A549 (cell line): ENCODE measurements at regions not wholly inside any gene's neighbourhood (a gene's known extent, or its start where the extent isn't known, plus 50 kb on each side); places are given as distances from the start of the nearest gene placed in this dataset.

ENCODE experiments used
- ATAC-seq, 2 experiments: fragments of 200-7000 bp in 1 of 2; fragments of >200 bp in 1 of 2; cut with Nextera tagmentation in 1 of 2; cut with Tn5 transposase in 1 of 2; 3 replicates each; pipeline versions ENCODE4 v1.8.0 to v1.9.1; 2018 to 2020; ENCODE audit warnings: mild to moderate bottlenecking in 1 of 2, moderate library complexity in 1 of 2
- CTCF ChIA-PET: fragments of 300-600 bp; sonication (Branson Sonifier 250); formaldehyde crosslinking; extraction: SDS; loops from one replicate; lab custom pipeline; 2021; ENCODE audit warnings: antibody characterized with exemption, inconsistent platforms; lab: Yijun Ruan, JAX
- POLR2A ChIA-PET: fragments of 350-600 bp; formaldehyde crosslinking; extraction: SDS; loops from one replicate; lab custom pipeline; 2021; ENCODE audit warnings: antibody characterized with exemption, inconsistent platforms; lab: Yijun Ruan, JAX
- DNase-seq, 2 experiments: peaks; one replicate each; pipeline versions ENCODE4 v3.0.0 to v3.0.0-alpha.2; 2011 to 2016; ENCODE audit warnings: low read depth in 1 of 2, low spot score in 1 of 2
- FAIRE-seq: peaks from 2 replicates; lab custom pipeline; 2011; peaks lifted over from hg19 to GRCh38; lab: Jason Lieb, UNC
- H3K27ac ChIP-seq, 2 experiments: fragments of >200 bp; sonication (Bioruptor Twin); formaldehyde crosslinking; 3 replicates each; pipeline ENCODE4 v1.5.1; 2016 to 2017
- H3K4me1 ChIP-seq: fragments of >200 bp; sonication (Bioruptor Twin); formaldehyde crosslinking; 3 replicates; pipeline ENCODE4 v1.6.1; 2016
- H3K4me2 ChIP-seq: fragments of >200 bp; sonication (Bioruptor Twin); formaldehyde crosslinking; 3 replicates; pipeline ENCODE4 v1.6.1; 2016
- H3K4me3 ChIP-seq: fragments of >200 bp; sonication (Bioruptor Twin); formaldehyde crosslinking; 3 replicates; pipeline ENCODE4 v1.5.1; 2016
- H3K9me3 ChIP-seq: fragments of >200 bp; sonication (Bioruptor Twin); formaldehyde crosslinking; 3 replicates; pipeline ENCODE4 v1.6.1; 2016
- ATOH8 ChIP-seq: fragments of 250-450 bp; sonication (Bioruptor Pico); IDR thresholded peaks from 2 replicates; pipeline ENCODE4 v1.5.0; 2020; ENCODE audit warnings: low read depth, mild to moderate bottlenecking, moderate library complexity
- BCL3 ChIP-seq: fragments of >200 bp; sonication (Bioruptor Twin); formaldehyde crosslinking; IDR thresholded peaks from 3 replicates; pipeline ENCODE4 v1.6.1; 2016
- CBX8 ChIP-seq: fragments of 200-600 bp; sonication (generic); IDR thresholded peaks from 2 replicates; pipeline ENCODE4 v1.6.1; 2016
- CEBPB ChIP-seq, 2 experiments: fragments of >200 bp in 1 of 2; sonication (Bioruptor Twin) in 1 of 2; formaldehyde crosslinking in 1 of 2; IDR thresholded peaks; 2 replicates each; pipeline ENCODE4 v1.6.1; 2012 to 2016
- FOSB ChIP-seq: fragments of 250-450 bp; sonication (Bioruptor Pico); IDR thresholded peaks from 2 replicates; pipeline ENCODE4 v1.5.0; 2020; ENCODE audit warnings: mild to moderate bottlenecking, moderate library complexity
- FOSL2 ChIP-seq, 2 experiments: fragments of 450-650 bp in 1 of 2; fragments of >200 bp in 1 of 2; sonication (Bioruptor Twin) in 1 of 2; formaldehyde crosslinking; IDR thresholded peaks; 2 replicates each; pipeline versions ENCODE4 v1.5.0 to v1.6.1; 2016 to 2020; ENCODE audit warnings: mild to moderate bottlenecking in 1 of 2, moderate library complexity in 1 of 2
- HDAC2 ChIP-seq: fragments of 200-600 bp; sonication (generic); IDR thresholded peaks from 2 replicates; pipeline ENCODE4 v1.6.1; 2016
- HEYL ChIP-seq: fragments of 250-450 bp; sonication (Bioruptor Pico); IDR thresholded peaks from 2 replicates; pipeline ENCODE4 v1.8.0; 2021; ENCODE audit warnings: mild to moderate bottlenecking, moderate library complexity
- HMGXB4 ChIP-seq: fragments of 250-450 bp; sonication (Bioruptor Pico); IDR thresholded peaks from 2 replicates; pipeline ENCODE4 v1.5.0; 2021; ENCODE audit warnings: mild to moderate bottlenecking, moderate library complexity, borderline replicate concordance
- HOXA7 ChIP-seq: fragments of 250-450 bp; sonication (Bioruptor Pico); IDR thresholded peaks from 2 replicates; pipeline ENCODE4 v1.5.0; 2020; ENCODE audit warnings: mild to moderate bottlenecking, moderate library complexity
- JUN ChIP-seq, 2 experiments: fragments of >200 bp; sonication (Bioruptor Twin); formaldehyde crosslinking; IDR thresholded peaks; 2 replicates in 1 of 2; 3 replicates in 1 of 2; pipeline ENCODE4 v1.6.1; 2016 to 2017
- JUNB ChIP-seq: fragments of >200 bp; sonication (Bioruptor Twin); formaldehyde crosslinking; IDR thresholded peaks from 2 replicates; pipeline ENCODE4 v1.6.1; 2016
- MAX ChIP-seq: IDR thresholded peaks from 2 replicates; pipeline ENCODE4 v1.6.1; 2012
- MAZ ChIP-seq: fragments of 150-350 bp; IDR thresholded peaks from 2 replicates; pipeline ENCODE4 v1.6.1; 2014; ENCODE audit warnings: antibody characterized with exemption, low read depth, low read length, borderline replicate concordance
- NR3C1 ChIP-seq: fragments of >200 bp; sonication (Bioruptor Twin); formaldehyde crosslinking; IDR thresholded peaks from 3 replicates; pipeline ENCODE4 v1.6.1; 2017
- POLR2AphosphoS2 ChIP-seq: conservative IDR thresholded peaks from 2 replicates; pipeline ENCODE4 v1.6.1; 2012; ENCODE audit warnings: low read length, improper control_type of control experiment, inconsistent platforms
- RAD21 ChIP-seq, 2 experiments: fragments of >200 bp in 1 of 2; sonication (Bioruptor Twin) in 1 of 2; formaldehyde crosslinking in 1 of 2; IDR thresholded peaks in 1 of 2; conservative IDR thresholded peaks in 1 of 2; 2 replicates in 1 of 2; 3 replicates in 1 of 2; pipeline ENCODE4 v1.6.1; 2012 to 2018; ENCODE audit warnings: inconsistent platforms in 1 of 2
- REST ChIP-seq: fragments of 200-600 bp; sonication (generic); IDR thresholded peaks from 2 replicates; pipeline ENCODE4 v1.6.1; 2016; ENCODE audit warnings: antibody characterized with exemption, mild to moderate bottlenecking, moderate library complexity
- TFCP2L1 ChIP-seq: fragments of 250-450 bp; sonication (Bioruptor Pico); IDR thresholded peaks from 2 replicates; pipeline ENCODE4 v1.5.0; 2021; ENCODE audit warnings: mild to moderate bottlenecking
- TP53 ChIP-seq: fragments of 250-450 bp; sonication (Bioruptor Pico); IDR thresholded peaks from 2 replicates; pipeline ENCODE4 v1.5.0; 2021; ENCODE audit warnings: mild to moderate bottlenecking, moderate library complexity
- ZC3H11A ChIP-seq: fragments of 450-650 bp; IDR thresholded peaks from 2 replicates; pipeline ENCODE4 v1.6.1; 2014; ENCODE audit warnings: antibody characterized with exemption, mild to moderate bottlenecking
- ZFP36 ChIP-seq: fragments of 450-650 bp; IDR thresholded peaks from 2 replicates; pipeline ENCODE4 v1.6.1; 2014; ENCODE audit warnings: borderline replicate concordance; ENCODE audit not compliant: partially characterized antibody
- ZNF302 ChIP-seq: fragments of 250-450 bp; sonication (Bioruptor Pico); IDR thresholded peaks from 2 replicates; pipeline ENCODE4 v1.9.0; 2021; ENCODE audit warnings: inconsistent platforms, mild to moderate bottlenecking, moderate library complexity
- ZSCAN20 ChIP-seq: fragments of 250-450 bp; sonication (Bioruptor Pico); IDR thresholded peaks from 2 replicates; pipeline ENCODE4 v1.8.0; 2022; ENCODE audit warnings: mild to moderate bottlenecking, moderate library complexity
- WGBS: methylation state at CpG from one replicate; pipeline ENCODE4 v1.1.6; 2017; ENCODE audit errors: missing lambda C conversion rate; 5-methylcytosine and 5-hydroxymethylcytosine counted together

- Histone ChIP-seq H3K4me1 (no peaks in the 10 kb centered on the region), H3K4me3 (no peak overlapping the region), H3K27ac (no peak overlapping the region), H3K9me3 (no peaks in the 10 kb centered on the region), H3K4me2 (no peak overlapping the region)
- POLR2A ChIA-PET = no interaction called here
- FAIRE-seq = no peak
- TF ChIP-seq REST (no peak), CBX8 (no peak), POLR2AphosphoS2 (no peak), TFCP2L1 (no peak), JUNB (no peak), HEYL (CRISPR knock-in tag) (no peak), HDAC2 (no peak), HMGXB4 (CRISPR knock-in tag) (no peak), JUN (IDR thresholded peaks at IDR 0.05) (no peak), RAD21 (conservative IDR thresholded peaks at IDR 0.05 in 1 of 2, IDR thresholded peaks at IDR 0.05 in 1 of 2) (no peak), HOXA7 (CRISPR knock-in tag) (no peak), MAX (no peak), ZSCAN20 (CRISPR knock-in tag) (no peak), ZC3H11A (no peak), MAZ (no peak)
- ATAC-seq = no peak
- DNase-seq = no peak
- CTCF ChIA-PET = no interaction called here
- 4% methylated on average over 2 of the region's 2 CpGs for WGBS
These were observed 197.1 kb upstream of the UGT8 start for GRCh38 chr4:114401483-114401882.

GRCh38 chr4:114417214-114417613 lies 181.4 kb upstream of the UGT8 start:
- H3K4me2 ChIP-seq = no peak overlapping the region
- POLR2A ChIA-PET = no interaction called here
- WGBS = 0% methylated on average over 1 of the region's 1 CpG
- TF ChIP-seq RAD21 (conservative IDR thresholded peaks at IDR 0.05 in 1 of 2, IDR thresholded peaks at IDR 0.05 in 1 of 2) = peak in 1 of 2 experiments; percentile 18; a peak in 2 of 5 replicates
- TF ChIP-seq TP53 = no peak
- no peak for TF ChIP-seq ZFP36
- no peak for TF ChIP-seq NR3C1
- TF ChIP-seq FOSB = no peak
- TF ChIP-seq ATOH8 = no peak
- H3K9me3 ChIP-seq = no peaks in the 10 kb centered on the region
- ATAC-seq = no peak
- no peak overlapping the region for H3K4me3 ChIP-seq
- no peak overlapping the region for H3K27ac ChIP-seq
- CTCF ChIA-PET = no interaction called here
- no peak for FAIRE-seq
- DNase-seq = no peak
- H3K4me1 ChIP-seq = no peaks in the 10 kb centered on the region

- no peak for FAIRE-seq
- WGBS = 15% methylated on average over 4 of the region's 4 CpGs
- DNase-seq = no peak
- no peak overlapping the region for H3K4me2 ChIP-seq
- ChIA-PET CTCF (no interaction called here), POLR2A (no interaction called here)
- no peaks in the 10 kb centered on the region for H3K9me3 ChIP-seq
- no peak overlapping the region for H3K4me3 ChIP-seq
- no peak for ATAC-seq
- H3K27ac ChIP-seq = no peak overlapping the region
- no peaks in the 10 kb centered on the region for H3K4me1 ChIP-seq
- TF ChIP-seq HMGXB4 (CRISPR knock-in tag) (no peak), ZNF302 (CRISPR knock-in tag) (no peak), ZC3H11A (no peak), FOSL2 (IDR thresholded peaks at IDR 0.05) (no peak), FOSL2 (CRISPR knock-in tag; IDR thresholded peaks at IDR 0.05) (no peak), CEBPB (IDR thresholded peaks at IDR 0.05) (no peak), ATOH8 (no peak), TP53 (no peak), BCL3 (no peak), HDAC2 (no peak), HEYL (CRISPR knock-in tag) (no peak), POLR2AphosphoS2 (no peak)
These were observed 178.5 kb upstream of the UGT8 start for GRCh38 chr4:114420069-114420468.
